GM21786 (cell line): ENCODE measurements at regions not wholly inside any gene's neighbourhood (a gene's known extent, or its start where the extent isn't known, plus 50 kb on each side); places are given as distances from the start of the nearest gene placed in this dataset.
"Not testable (repeated sequence)": the region's sequence is repeated elsewhere in the genome, so short reads cannot be mapped to it uniquely, and the experiment has no call there.

Experiments
- ATAC-seq: cut with Tn5 transposase; IDR thresholded peaks from one replicate; pipeline ENCODE4 v1.9.1; 2021; ENCODE audit not compliant: unreplicated experiment

DNA sequence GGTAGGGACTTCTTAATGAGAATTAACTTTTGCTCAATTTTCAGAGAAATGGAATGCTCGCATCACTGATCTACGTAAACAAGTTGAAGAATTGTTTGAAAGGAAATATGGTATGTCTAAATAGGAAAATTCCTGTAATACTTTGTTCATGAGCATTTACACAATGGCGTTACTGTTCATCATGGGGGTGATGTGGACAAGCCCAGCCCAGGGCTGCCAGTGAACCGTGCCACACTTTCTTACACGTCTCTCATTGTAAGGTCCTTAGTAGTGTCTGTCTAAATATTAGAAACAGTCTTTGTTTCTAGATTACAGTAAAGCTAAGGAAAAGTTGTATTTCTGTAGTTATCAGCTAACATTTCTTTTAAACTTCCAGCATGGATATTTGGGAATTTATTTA lies 91.0 kb upstream of the SPDYE9 start:
- not testable (repeated sequence) for ATAC-seq

DNA sequence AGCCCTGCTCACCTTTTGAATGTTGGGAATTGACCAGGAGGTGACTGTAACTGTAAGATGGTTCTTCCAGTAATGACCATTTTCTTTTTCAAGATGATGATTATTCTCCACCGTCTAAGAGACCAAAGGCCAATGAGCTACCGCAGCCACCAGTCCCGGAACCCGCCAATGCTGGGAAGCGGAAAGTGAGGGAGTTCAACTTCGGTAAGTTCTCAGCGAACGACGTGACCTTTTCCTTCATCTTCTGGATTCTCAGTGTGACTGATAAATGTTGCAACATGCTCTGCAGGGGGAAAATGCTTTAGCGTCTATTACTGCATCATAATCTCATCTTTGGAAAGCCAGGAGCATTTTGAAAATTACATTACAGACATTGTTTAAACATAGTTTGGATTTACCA lies 89.5 kb upstream of the SPDYE9 start:
- ATAC-seq, result not testable (repeated sequence)

DNA sequence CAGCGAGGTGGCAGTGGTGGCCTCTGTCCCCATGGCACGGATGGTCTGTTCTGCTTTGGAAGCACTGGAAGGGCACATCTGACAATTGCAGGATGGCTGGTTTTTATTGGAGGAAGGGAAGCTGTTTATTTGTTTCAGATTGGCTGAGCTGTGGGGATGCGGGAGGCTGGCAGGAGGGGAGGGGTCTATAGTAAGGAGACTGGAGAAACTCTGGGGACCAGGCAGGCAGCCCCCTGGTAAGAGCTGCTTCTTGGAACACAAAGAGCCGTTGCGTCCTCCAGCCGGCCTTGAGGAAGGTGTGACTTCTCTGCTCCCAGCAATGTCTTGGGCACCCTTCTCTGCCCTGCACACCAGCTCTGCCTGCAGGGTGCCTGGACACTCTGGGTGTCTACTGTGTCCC lies 85.1 kb upstream of the SPDYE9 start:
- not testable (repeated sequence) for ATAC-seq

DNA sequence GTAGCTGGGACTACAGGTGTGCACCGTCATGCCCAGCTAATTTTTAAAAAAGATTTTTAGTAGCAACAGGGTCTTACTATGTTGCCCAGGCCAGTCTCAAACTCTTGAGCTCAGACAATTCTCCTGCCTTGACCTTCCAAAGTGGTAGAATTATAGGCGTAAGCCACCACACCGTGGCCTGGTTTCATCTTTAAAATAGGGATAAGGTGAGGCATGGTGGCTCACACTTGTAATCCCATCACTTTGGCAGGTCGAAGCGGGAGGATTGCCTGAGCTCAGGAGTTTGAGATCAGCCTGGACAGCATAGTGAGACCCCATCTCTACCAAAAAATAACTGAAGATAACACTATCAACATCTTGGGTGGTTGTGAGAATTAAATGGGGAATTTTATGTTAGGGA lies 84.6 kb upstream of the SPDYE9 start:
- ATAC-seq, result not testable (repeated sequence)

DNA sequence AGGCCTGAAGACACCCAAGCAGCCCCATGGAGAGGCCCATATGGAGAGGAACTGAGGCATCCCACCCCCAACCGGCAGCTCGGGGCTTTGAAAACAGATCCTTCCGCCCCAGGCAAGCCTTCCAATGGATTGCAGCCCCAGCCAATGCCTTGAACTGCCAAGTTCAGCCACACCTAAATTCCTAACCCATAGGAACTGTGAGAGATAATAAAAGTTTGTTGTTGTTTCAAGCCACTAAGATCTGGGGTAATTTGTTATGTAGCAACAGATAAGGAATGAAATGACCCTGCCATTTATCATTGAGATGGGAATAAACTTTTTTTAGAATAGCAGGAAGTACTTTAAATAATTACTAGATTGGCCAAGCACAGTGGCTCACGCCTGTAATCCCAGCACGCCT lies 80.3 kb upstream of the SPDYE9 start:
- ATAC-seq, result not testable (repeated sequence)

DNA sequence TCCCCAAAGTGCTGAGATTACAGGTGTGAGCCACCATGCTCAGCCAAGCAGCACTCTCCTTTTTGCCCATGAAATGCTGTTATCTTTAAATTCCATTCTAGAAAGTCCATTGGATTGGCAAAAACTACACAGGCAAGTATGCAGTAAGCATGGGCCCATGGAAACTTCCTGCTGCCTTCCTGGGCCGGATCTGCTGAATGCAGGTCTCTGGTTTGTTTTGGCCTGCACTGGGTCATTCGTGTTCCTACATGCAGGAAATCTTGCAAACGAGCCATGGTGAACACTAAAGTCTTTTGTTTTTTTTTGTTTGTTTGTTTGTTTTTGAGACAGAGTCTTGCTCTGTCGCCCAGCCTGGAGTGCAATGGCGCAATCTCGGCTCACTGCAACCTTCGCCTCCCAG lies 76.8 kb upstream of the SPDYE9 start:
- not testable (repeated sequence) for ATAC-seq

DNA sequence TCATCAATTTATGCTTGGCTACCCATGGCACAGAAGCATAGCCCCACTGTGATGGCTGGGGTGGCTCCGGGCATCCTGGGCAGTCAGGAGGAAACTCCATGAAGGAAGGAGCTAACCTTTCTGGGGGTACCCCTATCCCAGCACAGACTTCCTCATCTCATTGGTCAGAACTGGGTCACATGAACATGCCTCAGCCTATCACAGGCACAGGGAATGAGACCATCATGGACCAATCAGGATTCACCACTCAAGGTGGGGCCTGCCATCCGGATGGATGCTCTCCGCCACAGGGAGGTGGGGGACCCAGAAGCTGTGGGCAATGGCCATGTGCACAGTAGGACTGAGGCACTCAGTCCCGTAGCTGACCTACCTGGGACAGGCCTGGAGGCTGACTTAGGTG lies 75.9 kb upstream of the SPDYE9 start:
- ATAC-seq, result not testable (repeated sequence)

DNA sequence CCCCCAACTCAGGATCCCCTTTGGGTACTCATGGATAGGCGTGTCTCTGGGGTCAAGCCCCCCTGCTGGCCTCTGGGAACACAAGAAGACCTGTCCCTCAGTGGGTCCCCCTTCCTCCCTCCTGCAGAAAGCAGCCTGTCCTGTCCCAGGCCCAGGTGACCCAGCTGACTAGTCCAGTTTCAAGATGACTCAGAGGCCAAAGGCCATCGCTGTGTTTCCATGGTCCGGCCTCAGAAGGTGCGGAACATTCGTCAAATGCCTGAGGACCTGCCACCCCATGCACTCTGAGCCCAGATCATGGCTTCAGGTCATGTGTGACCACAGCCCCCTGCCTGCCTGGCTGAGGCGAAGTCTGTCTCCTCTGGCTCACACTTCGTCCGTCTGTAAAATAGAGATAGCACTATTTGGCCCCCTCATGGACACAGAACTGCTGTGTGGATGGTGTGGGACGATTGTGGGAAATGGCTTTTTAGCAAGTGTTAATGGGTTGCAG lies 71.4 kb upstream of the SPDYE9 start:
- not testable (repeated sequence) for ATAC-seq

DNA sequence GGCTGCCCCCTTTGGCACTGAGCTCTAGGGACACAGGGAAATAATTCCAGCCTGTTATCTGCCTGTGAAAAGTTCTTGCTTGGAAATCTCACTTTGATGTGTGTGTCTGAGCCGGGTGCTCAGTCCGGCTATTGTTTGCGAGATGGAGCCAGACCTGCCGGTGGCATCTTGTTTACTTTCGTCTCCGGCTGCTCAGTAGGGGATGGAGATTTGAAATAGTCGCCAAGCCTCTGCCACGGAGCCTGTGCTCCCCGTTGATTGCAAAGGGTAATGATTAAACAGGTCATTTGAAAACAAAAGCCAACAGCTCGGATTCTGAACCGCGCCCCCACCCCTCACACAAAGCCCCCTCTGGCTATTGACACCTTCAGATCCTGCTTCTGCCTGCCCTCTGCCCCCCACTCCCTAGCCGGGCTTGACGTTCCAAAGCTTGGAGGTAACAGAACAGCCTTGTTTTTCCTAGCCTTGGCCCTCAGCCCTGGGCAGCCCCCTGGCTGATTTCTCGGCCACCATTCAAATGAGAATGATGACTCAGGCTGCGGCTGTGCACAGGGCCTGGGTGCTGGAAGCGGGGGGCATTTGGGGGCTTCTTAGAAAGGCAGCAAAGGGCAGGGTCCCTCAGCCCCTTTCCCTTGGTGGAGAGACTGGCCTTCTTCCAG lies 70.8 kb upstream of the SPDYE9 start:
- ATAC-seq, result not testable (repeated sequence)

DNA sequence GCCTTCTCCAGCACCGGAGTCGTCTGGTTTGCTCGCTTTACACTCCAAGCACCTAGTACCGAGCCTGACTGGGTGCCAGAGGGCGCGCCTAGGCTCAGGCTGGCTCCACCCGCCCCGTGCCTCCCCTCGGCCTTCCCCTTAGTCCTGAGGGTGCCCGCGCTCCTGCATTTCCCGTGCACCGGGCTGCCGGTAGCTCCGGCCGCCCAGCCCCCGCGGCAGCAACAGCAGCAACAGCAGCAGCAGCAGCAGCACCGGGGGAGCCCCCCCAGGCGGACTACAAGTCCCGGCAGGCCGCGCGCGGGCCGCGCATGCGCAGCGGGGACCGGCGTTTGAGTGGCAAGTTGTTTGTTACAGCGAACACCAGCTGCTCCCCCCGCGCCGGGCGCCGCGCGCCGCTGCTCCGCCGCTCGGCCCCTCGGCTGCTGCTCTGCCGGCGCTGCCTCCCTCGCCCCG lies 68.8 kb upstream of the SPDYE9 start:
- ATAC-seq, result peak; percentile 93

DNA sequence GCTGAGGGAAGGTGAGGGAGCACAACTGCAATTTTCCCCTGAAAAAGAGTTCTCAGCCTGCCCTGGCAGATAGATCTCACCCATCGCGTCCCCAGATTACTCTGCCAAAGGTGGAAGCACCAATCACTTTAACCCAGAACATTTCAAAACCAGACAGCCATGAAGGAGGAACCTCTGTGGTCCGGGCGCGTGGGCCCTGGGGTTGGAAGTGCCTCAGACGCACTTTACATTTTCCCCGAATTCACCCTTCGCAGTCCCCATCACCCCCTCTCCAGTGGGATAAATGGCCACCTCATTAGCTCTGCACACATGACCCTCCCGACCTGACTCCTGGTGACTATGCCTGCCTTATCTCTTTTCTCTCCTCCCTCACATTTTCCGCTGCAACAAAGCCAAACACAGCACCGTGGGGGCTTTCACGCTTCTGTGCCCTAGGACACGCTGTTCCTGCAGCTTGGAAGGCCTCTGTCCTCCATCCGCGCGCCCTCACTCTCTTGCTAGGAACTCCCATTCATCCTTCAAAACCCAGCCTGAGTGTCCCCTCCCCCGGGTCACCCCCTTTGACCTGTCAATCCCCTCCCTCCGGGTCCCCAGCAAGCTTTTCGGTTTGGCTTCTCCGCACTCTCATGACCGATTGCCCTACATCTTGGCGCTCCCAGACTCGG lies 68.2 kb upstream of the SPDYE9 start:
- not testable (repeated sequence) for ATAC-seq

DNA sequence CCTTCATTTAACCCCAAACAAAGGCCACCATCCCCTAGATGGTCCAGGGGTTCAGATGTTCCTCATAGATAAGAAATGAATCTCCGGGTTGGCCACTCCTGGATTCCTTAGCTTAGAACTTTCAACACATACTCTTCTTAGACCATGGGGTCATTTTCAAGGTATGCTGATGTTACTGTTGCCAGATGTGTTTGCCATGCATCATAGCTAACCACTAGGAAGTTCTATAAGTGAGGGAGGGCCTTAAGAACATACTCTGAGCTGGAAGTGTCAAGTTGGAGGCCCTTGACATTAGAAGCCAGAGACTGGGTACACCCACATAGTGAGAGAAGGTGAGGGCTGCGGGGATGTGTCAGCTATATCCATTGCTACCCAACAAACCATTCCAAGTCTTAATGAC lies 62.7 kb upstream of the SPDYE9 start:
- not testable (repeated sequence) for ATAC-seq

DNA sequence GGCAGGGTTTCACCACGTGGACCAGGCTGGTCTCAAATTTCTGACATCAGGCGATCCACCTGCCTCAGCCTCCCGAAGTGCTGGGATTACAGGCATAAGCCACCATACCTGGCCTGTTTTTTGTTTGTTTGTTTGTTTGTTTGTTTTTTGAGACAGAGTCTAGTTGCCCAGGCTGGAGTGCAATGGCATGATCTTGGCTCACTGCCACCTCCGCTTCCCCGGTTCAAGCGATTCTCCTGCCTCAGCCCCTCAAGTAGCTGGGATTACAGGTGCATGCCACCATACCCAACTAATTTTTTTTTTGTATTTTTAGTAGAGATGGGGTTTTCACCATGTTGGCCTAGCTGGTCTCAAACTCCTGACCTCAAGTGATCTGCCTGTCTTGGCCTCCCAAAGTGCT lies 61.8 kb upstream of the SPDYE9 start:
- not testable (repeated sequence) for ATAC-seq

DNA sequence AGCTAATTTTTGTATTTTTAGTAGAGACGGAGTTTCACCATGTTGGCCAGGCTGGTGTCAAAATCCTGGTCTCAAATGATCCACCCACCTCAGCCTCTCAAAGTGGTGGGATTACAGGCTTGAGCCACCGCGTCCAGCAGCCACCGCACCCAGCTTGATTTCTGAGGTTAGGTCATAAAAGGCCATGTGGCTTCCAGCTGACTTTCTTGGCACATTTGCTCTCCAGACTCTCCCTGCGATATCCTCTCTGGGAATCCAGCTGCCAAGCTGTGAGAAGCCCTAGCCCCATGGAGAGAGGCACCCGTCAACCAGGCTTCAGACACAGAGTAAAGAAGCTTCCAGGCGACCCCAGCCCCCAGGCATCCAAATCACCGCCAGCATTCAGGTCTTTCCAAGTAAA lies 58.2 kb upstream of the SPDYE9 start:
- ATAC-seq, result not testable (repeated sequence)

DNA sequence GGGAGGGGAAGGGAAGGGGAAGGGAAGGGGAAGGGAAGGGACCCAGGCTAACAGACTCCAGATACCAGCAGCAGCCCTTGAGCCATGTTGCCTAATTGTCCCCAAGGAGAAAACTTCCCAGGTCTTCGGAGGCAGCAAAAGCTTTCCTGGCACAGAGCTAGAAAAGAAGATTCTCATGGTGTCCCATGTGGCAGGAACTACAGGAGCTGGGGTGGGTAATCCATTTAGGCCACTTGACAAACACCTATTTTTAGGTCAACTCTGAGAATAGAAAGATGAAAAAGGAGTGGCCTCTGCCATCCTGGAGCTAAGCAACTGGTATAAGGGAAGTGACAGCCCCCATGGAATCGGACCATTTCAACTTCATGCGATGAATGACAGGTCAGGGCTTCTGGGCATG lies 52.1 kb upstream of the SPDYE9 start:
- not testable (repeated sequence) for ATAC-seq
